Loucy (cell line): ENCODE measurements at regions not wholly inside any gene's neighbourhood (a gene's known extent, or its start where the extent isn't known, plus 50 kb on each side); places are given as distances from the start of the nearest gene placed in this dataset.

Experiments used
- H2AFZ ChIP-seq: fragments of 200-600 bp; sonication (generic); 2 replicates; pipeline ENCODE4 v1.6.0; 2016; ENCODE audit warnings: antibody characterized with exemption, mild to moderate bottlenecking, low read length, moderate library complexity
- H3F3A ChIP-seq: fragments of 200-600 bp; 2 replicates; pipeline ENCODE4 v1.6.0; 2016; ENCODE audit warnings: antibody characterized with exemption, low read depth, mild to moderate bottlenecking
- H3K27me3 ChIP-seq: fragments of 200-600 bp; sonication (generic); 2 replicates; pipeline ENCODE4 v1.6.1; 2014; ENCODE audit warnings: low read length, mild to moderate bottlenecking; ENCODE audit not compliant: insufficient read depth, poor library complexity, severe bottlenecking
- H3K36me3 ChIP-seq: fragments of 200-600 bp; sonication (generic); 2 replicates; pipeline ENCODE4 v1.6.1; 2016; ENCODE audit warnings: low read length; ENCODE audit not compliant: insufficient read depth
- H3K4me1 ChIP-seq: fragments of 200-600 bp; sonication (generic); 2 replicates; pipeline ENCODE4 v1.5.1; 2014; ENCODE audit warnings: low read length, mild to moderate bottlenecking; ENCODE audit not compliant: insufficient read depth, poor library complexity, severe bottlenecking
- H3K4me2 ChIP-seq: fragments of 200-600 bp; sonication (generic); 2 replicates; pipeline ENCODE4 v1.6.0; 2014; ENCODE audit warnings: antibody characterized with exemption, low read length, low read depth, mild to moderate bottlenecking; ENCODE audit not compliant: poor library complexity, severe bottlenecking
- H3K4me3 ChIP-seq: fragments of 200-600 bp; sonication (generic); 2 replicates; pipeline ENCODE4 v1.5.1; 2014; ENCODE audit warnings: low read length, mild to moderate bottlenecking, mixed read lengths; ENCODE audit not compliant: poor library complexity, severe bottlenecking
- H3K79me2 ChIP-seq: fragments of 200-600 bp; sonication (generic); 2 replicates; pipeline ENCODE4 v1.6.1; 2014; ENCODE audit warnings: low read length; ENCODE audit not compliant: insufficient read depth
- H3K9ac ChIP-seq: fragments of 200-600 bp; sonication (generic); 2 replicates; pipeline ENCODE4 v1.6.0; 2014; ENCODE audit warnings: mild to moderate bottlenecking, low read depth, low read length, moderate library complexity; ENCODE audit not compliant: poor library complexity, severe bottlenecking
- H3K9me2 ChIP-seq: fragments of 200-600 bp; sonication (generic); replicated peaks from 2 replicates; pipeline ENCODE4 v1.6.1; 2016; ENCODE audit warnings: low read depth, low read length, mixed read lengths
- H3K9me3 ChIP-seq: fragments of 200-600 bp; sonication (generic); 2 replicates; pipeline ENCODE4 v1.6.1; 2014; ENCODE audit warnings: mild to moderate bottlenecking, antibody characterized with exemption, low read length, low read depth; ENCODE audit not compliant: insufficient read depth
- H4K20me1 ChIP-seq: fragments of 200-600 bp; sonication (generic); 2 replicates; pipeline ENCODE4 v1.6.0; 2014; ENCODE audit warnings: antibody characterized with exemption, low read length, mild to moderate bottlenecking; ENCODE audit not compliant: insufficient read depth, poor library complexity, severe bottlenecking
- CTCF ChIP-seq: fragments of 200-600 bp; sonication (generic); conservative IDR thresholded peaks from 2 replicates; pipeline ENCODE4 v1.5.1; 2014; ENCODE audit warnings: mild to moderate bottlenecking, antibody characterized with exemption, low read length
- EZH2phosphoT487 ChIP-seq: fragments of 200-600 bp; IDR thresholded peaks from 2 replicates; pipeline ENCODE4 v1.6.1; 2018; ENCODE audit warnings: antibody characterized with exemption, mild to moderate bottlenecking, moderate library complexity, borderline replicate concordance

- H3K27me3 ChIP-seq, result no peaks in the 10 kb centered on the region
- H3K9me3 ChIP-seq, result no peaks in the 10 kb centered on the region
- TF ChIP-seq CTCF (no peak), EZH2phosphoT487 (no peak)
- no peaks in the 10 kb centered on the region for H3K79me2 ChIP-seq
- H3K4me3 ChIP-seq, result no peak overlapping the region
- no peak overlapping the region for H2AFZ ChIP-seq
- no peaks in the 10 kb centered on the region for H3K36me3 ChIP-seq
- H3K9ac ChIP-seq, result no peak overlapping the region
- H3F3A ChIP-seq, result no peaks in the 10 kb centered on the region
- H3K4me2 ChIP-seq, result no peak overlapping the region
- H3K4me1 ChIP-seq, result peaks cover 6% of the 10 kb centered on the region
- H3K9me2 ChIP-seq, result no peaks in the 10 kb centered on the region
- H4K20me1 ChIP-seq, result no peaks in the 10 kb centered on the region
Observed at GRCh38 chr2:64238799-64239198, 94.6 kb upstream of the PELI1 start.

DNA sequence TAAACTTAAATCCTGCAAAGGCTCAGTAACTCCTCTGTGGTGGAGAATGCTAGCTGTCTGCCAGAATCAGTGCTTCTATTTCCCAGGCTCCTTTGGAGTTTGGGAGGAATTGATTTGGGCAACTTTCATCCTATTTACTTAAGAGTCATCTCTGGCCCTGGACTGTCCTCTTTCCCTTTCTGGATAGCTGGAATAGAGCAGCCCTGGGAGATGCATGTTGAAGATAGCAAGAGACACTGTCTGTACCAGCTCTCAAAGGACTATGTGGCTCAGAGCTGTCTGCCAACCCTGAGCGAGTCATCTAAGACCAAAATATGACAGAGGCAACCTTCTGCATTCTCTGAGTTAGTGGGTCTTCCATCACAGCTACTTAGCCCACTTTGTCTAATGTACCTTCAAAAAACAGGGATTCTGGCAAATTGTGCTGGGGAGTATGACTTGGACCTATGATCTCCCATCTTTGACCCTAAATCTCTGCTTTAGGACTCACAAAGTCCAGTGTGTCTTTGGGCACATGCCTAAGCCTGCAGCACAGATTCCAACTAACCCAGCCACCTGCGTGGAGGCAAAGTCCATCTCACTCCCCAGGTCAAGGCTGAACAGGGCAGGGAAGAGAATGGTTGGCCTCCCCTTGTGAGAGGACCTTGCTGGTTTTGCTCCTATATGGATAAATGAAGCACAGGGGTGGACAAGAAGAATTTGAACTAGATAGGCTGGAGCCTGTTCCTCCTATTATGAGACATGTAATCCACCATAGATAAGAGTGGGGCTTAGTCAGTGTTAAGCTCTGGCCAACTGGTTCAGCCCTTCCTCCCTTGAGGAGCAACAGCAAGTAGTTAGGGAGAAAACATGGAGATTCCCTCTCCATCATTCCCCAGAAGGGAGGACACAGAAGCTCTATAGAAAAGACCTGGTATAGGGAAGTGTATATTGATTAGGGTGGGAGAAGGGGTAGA, 99.1 kb upstream of the PELI1 start:
- no peak for TF ChIP-seq EZH2phosphoT487
- no peak for TF ChIP-seq CTCF
- H3K79me2 ChIP-seq, result no peaks in the 10 kb centered on the region
- H3K36me3 ChIP-seq, result no peaks in the 10 kb centered on the region
- no peaks in the 10 kb centered on the region for H3K9me2 ChIP-seq
- H2AFZ ChIP-seq, result no peak overlapping the region
- H3K4me1 ChIP-seq, result no peaks in the 10 kb centered on the region
- H3K9ac ChIP-seq, result no peak overlapping the region
- H3K4me3 ChIP-seq, result no peak overlapping the region
- no peaks in the 10 kb centered on the region for H4K20me1 ChIP-seq
- H3F3A ChIP-seq, result no peaks in the 10 kb centered on the region
- H3K9me3 ChIP-seq, result no peaks in the 10 kb centered on the region
- H3K4me2 ChIP-seq, result no peak overlapping the region
- no peaks in the 10 kb centered on the region for H3K27me3 ChIP-seq

DNA sequence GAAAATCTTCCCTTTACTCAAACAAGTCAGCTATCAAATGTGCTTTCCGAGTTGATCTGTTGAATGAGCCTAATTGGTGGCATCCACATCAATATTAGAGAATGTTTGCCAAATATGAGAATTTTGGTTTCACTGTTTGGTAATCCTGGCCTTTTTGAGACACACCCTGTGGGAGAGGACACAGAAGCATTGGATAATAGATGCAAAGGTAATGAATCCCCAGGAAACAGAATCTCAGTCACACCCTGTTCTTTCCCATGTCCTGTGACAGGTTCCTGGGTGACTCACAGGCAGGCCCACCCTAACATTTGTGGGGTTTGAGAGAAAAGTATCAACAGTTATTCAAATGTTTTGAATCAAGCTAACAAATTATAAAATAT, 99.8 kb upstream of the PELI1 start:
- no peaks in the 10 kb centered on the region for H3K4me1 ChIP-seq
- no peaks in the 10 kb centered on the region for H3F3A ChIP-seq
- no peak overlapping the region for H3K4me2 ChIP-seq
- no peaks in the 10 kb centered on the region for H3K27me3 ChIP-seq
- no peaks in the 10 kb centered on the region for H3K79me2 ChIP-seq
- H3K9ac ChIP-seq, result no peak overlapping the region
- H3K4me3 ChIP-seq, result no peak overlapping the region
- no peak overlapping the region for H2AFZ ChIP-seq
- H3K9me2 ChIP-seq, result no peaks in the 10 kb centered on the region
- H4K20me1 ChIP-seq, result no peaks in the 10 kb centered on the region
- TF ChIP-seq CTCF, result no peak
- no peak for TF ChIP-seq EZH2phosphoT487
- no peaks in the 10 kb centered on the region for H3K9me3 ChIP-seq
- no peaks in the 10 kb centered on the region for H3K36me3 ChIP-seq
